ENCODE measurements at regions not wholly inside any gene's neighbourhood (a gene's known extent, or its start where the extent isn't known, plus 50 kb on each side); places are given as distances from the start of the nearest gene placed in this dataset.

DNA sequence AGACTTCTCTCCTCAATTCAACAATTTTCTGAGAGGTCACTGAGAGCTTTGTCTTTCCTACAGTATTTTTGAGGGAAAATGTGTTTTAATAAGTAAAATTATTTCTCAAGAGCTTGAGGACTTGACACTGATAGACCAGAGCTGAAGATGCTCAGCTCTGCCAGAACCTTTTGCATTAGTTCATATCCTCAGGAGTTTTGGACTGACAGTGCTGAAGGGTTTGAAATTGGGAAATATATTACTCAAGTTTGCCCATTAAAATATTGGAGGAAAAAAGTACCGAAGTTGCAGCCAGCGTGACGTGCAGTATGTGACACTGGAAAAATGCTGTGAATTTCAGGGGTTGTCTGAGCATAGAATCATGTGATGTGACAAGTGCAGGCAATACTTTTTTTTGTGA, 346.6 kb upstream of the DPYD start:
- TF ChIP-seq SP1 (IDR thresholded peaks at IDR 0.05): no peak
- TF ChIP-seq FOXA1 (IDR thresholded peaks at IDR 0.05): no peak
- TF ChIP-seq SUZ12 (IDR thresholded peaks at IDR 0.05): no peak
- no peak for TF ChIP-seq FOXK2 (IDR thresholded peaks at IDR 0.05)
- no peak for TF ChIP-seq ZNF384 (IDR thresholded peaks at IDR 0.05)
- TF ChIP-seq BHLHE40 (IDR thresholded peaks at IDR 0.05; ENCODE audit: borderline replicate concordance): no peak
- no peak for TF ChIP-seq ELF4 (IDR thresholded peaks at IDR 0.05)
